Upper lobe of left lung (tissue), 4 donors: ENCODE measurements at regions not wholly inside any gene's neighbourhood (a gene's known extent, or its start where the extent isn't known, plus 50 kb on each side); places are given as distances from the start of the nearest gene placed in this dataset.
"Not testable (repeated sequence)": the region's sequence is repeated elsewhere in the genome, so short reads cannot be mapped to it uniquely, and the experiment has no call there.

Experiments used
- CTCF ChIP-seq, 6 experiments: fragments of 450-650 bp in 4 of 6; fragments of 200-600 bp in 2 of 6; sonication (generic) in 2 of 6; IDR thresholded peaks; one replicate each; pipeline ENCODE4 v1.5.1; 2016 to 2019; ENCODE audit warnings: antibody characterized with exemption in 6 of 6
- POLR2A ChIP-seq, 4 donors: fragments of 450-650 bp; IDR thresholded peaks; one replicate each; pipeline ENCODE4 v1.5.1; 2016 to 2017; ENCODE audit warnings: antibody characterized with exemption in 4 of 4, mild to moderate bottlenecking in 2 of 4

- TF ChIP-seq CTCF, POLR2A (IDR thresholded peaks at IDR 0.05): not testable (repeated sequence)
Measured at GRCh38 chr5:28287021-28287420, 1248.6 kb upstream of the CDH9 start.
